ENCODE measurements at regions not wholly inside any gene's neighbourhood (a gene's known extent, or its start where the extent isn't known, plus 50 kb on each side); places are given as distances from the start of the nearest gene placed in this dataset.
"Not testable (repeated sequence)": the region's sequence is repeated elsewhere in the genome, so short reads cannot be mapped to it uniquely, and the experiment has no call there.

- DNase-seq = no peak
These were observed 81.2 kb upstream of the PHACTR1 start for GRCh38 chr6:12635375-12635774.

- no peak for DNase-seq
These were observed 80.8 kb upstream of the PHACTR1 start for GRCh38 chr6:12635813-12636212.

- no peak for DNase-seq
These were observed 80.2 kb upstream of the PHACTR1 start for GRCh38 chr6:12636336-12636735.

GRCh38 chr6:12637960-12638641, 78.5 kb upstream of the PHACTR1 start:
- DNase-seq = peak; percentile 51 to 58

GRCh38 chr6:12640438-12640837, 76.1 kb upstream of the PHACTR1 start:
- DNase-seq = no peak

- not testable (repeated sequence) for DNase-seq
These were observed 74.8 kb upstream of the PHACTR1 start for GRCh38 chr6:12641785-12642184.

GRCh38 chr6:12645941-12646340, 70.6 kb upstream of the PHACTR1 start:
- DNase-seq = no peak

- no peak for DNase-seq
These were observed 68.4 kb upstream of the PHACTR1 start for GRCh38 chr6:12648171-12648570.

GRCh38 chr6:12649325-12649724, 67.2 kb upstream of the PHACTR1 start:
- no peak for DNase-seq

GRCh38 chr6:12653486-12653885, 63.1 kb upstream of the PHACTR1 start:
- no peak for DNase-seq

GRCh38 chr6:12654107-12654506, 62.5 kb upstream of the PHACTR1 start:
- no peak for DNase-seq

- no peak for DNase-seq
These were observed 62.1 kb upstream of the PHACTR1 start for GRCh38 chr6:12654514-12654913.

- no peak for DNase-seq
These were observed 59.7 kb upstream of the PHACTR1 start for GRCh38 chr6:12656906-12657305.

GRCh38 chr6:12657884-12658283, 58.7 kb upstream of the PHACTR1 start:
- DNase-seq = no peak

- no peak for DNase-seq
These were observed 55.0 kb upstream of the PHACTR1 start for GRCh38 chr6:12661432-12662089.
